ENCODE measurements at regions not wholly inside any gene's neighbourhood (a gene's known extent, or its start where the extent isn't known, plus 50 kb on each side); places are given as distances from the start of the nearest gene placed in this dataset.

GRCh38 chr12:31217356-31218130, 108.4 kb downstream of the SINHCAF start:
- Histone ChIP-seq H3K4me1 (no peaks in the 10 kb centered on the region), H3K9me3 (no peaks in the 10 kb centered on the region), H3K27me3 (no peaks in the 10 kb centered on the region), H3K27ac (no peak overlapping the region), H3K4me3 (no peak overlapping the region), H3K36me3 (no peaks in the 10 kb centered on the region)
- TF ChIP-seq CTCF (IDR thresholded peaks at IDR 0.05): no peak
- no peak for DNase-seq (ENCODE audit: low spot score in 2 of 2)
- intact Hi-C loops (cut with DNase I): no loop called here

GRCh38 chr12:31218203-31219025, 107.5 kb downstream of the SINHCAF start:
- Histone ChIP-seq H3K27me3 (no peaks in the 10 kb centered on the region), H3K27ac (no peak overlapping the region), H3K4me1 (no peaks in the 10 kb centered on the region), H3K36me3 (no peaks in the 10 kb centered on the region), H3K9me3 (no peaks in the 10 kb centered on the region), H3K4me3 (no peak overlapping the region)
- intact Hi-C loops (cut with DNase I): no loop called here
- DNase-seq (ENCODE audit: low spot score in 2 of 2): no peak
- TF ChIP-seq CTCF (IDR thresholded peaks at IDR 0.05): no peak

- no peak for DNase-seq (ENCODE audit: low spot score in 2 of 2)
- Histone ChIP-seq H3K36me3 (no peaks in the 10 kb centered on the region), H3K27me3 (no peaks in the 10 kb centered on the region), H3K4me1 (no peaks in the 10 kb centered on the region), H3K9me3 (no peaks in the 10 kb centered on the region), H3K27ac (no peak overlapping the region), H3K4me3 (no peak overlapping the region)
- TF ChIP-seq CTCF (IDR thresholded peaks at IDR 0.05): no peak
- intact Hi-C loops (cut with DNase I): no loop called here
Measured at GRCh38 chr12:31219521-31219920, 106.4 kb downstream of the SINHCAF start.

GRCh38 chr12:31220061-31220460, 105.9 kb downstream of the SINHCAF start:
- Histone ChIP-seq H3K4me1 (no peaks in the 10 kb centered on the region), H3K4me3 (no peak overlapping the region), H3K36me3 (no peaks in the 10 kb centered on the region), H3K27ac (no peak overlapping the region), H3K27me3 (no peaks in the 10 kb centered on the region), H3K9me3 (no peaks in the 10 kb centered on the region)
- no peak for DNase-seq (ENCODE audit: low spot score in 2 of 2)
- intact Hi-C loops (cut with DNase I): no loop called here
- no peak for TF ChIP-seq CTCF (IDR thresholded peaks at IDR 0.05)

GRCh38 chr12:31220633-31221550, 105.1 kb downstream of the SINHCAF start:
- intact Hi-C loops (cut with DNase I): no loop called here
- no peak overlapping the region for H3K4me3 ChIP-seq
- no peaks in the 10 kb centered on the region for H3K36me3 ChIP-seq
- no peak for DNase-seq (ENCODE audit: low spot score in 2 of 2)
- no peaks in the 10 kb centered on the region for H3K9me3 ChIP-seq
- no peaks in the 10 kb centered on the region for H3K27me3 ChIP-seq
- no peak overlapping the region for H3K27ac ChIP-seq
- no peak for TF ChIP-seq CTCF (IDR thresholded peaks at IDR 0.05)
- H3K4me1 ChIP-seq: no peaks in the 10 kb centered on the region
